GM19035 (cell line): ENCODE measurements at regions not wholly inside any gene's neighbourhood (a gene's known extent, or its start where the extent isn't known, plus 50 kb on each side); places are given as distances from the start of the nearest gene placed in this dataset.
A peak's percentile ranks its signal among the peaks of the same experiment; 100 is the strongest.

Experiments used
- ATAC-seq: cut with Tn5 transposase; IDR thresholded peaks from one replicate; pipeline ENCODE4 v1.9.1; 2021; ENCODE audit not compliant: unreplicated experiment

GRCh38 chr2:235244255-235245220 is 249.3 kb upstream of the AGAP1 start:
- no peak for ATAC-seq

- no peak for ATAC-seq
Observed at GRCh38 chr2:235247001-235247400, 246.8 kb upstream of the AGAP1 start.

DNA sequence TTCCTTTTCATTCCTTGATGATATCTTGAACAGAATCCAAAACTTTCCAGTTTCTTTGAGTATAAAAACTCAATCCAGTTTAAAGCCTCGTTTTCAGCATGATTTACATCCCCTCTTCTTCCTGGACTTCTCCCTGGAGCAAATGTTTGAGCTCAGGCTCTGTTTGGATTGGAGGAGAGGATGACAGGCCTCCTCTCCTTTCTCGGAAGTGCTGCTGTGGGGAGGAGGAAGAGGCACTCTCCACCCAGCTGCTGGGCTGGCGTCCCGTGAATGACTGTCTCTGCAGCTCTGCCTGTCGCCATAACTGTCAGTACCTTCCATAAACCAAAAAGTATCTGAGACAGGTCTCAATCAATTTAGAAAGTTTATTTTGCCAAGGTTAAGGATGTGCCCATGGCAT is 238.2 kb upstream of the AGAP1 start:
- no peak for ATAC-seq

- ATAC-seq, result no peak
Observed at GRCh38 chr2:235257590-235257989, 236.3 kb upstream of the AGAP1 start.

DNA sequence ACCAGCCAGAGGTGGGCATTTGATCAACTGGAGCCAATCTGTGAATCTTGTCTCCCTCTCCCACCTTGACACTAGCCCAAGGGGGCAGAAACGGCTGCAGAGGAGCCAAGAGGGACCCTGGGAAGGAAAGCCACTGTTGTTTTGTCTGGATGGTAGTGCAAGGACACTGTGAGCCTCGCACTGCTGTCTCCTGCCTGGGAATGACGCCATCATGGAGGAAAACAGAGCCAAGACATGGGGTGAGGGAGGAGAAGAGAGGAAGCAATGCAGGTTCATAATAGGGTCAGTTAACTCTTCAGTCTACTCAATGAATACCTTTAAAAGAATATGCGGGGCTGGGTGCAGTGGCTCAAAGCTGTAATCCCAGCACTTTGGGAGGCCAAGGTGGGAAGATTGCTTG is 231.1 kb upstream of the AGAP1 start:
- ATAC-seq, result no peak

- ATAC-seq, result no peak
Observed at GRCh38 chr2:235263205-235264120, 230.4 kb upstream of the AGAP1 start.

DNA sequence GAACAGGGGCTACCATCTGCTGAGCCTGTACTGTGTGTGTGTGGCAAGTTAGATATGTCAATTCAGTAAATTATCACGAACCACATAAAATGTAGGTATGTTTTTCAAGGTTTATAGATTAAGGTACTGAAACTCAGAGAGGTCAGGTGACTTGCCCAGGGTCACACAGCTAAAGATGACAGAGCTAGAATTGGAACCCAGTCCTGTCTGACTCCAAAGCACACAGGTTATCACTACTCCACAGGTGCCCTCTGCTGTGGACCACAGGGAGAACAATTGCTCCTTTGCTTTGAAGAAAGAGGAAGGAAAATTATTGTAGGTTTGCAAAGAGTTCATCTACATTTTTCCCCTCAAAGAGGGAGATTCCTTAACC is 229.7 kb upstream of the AGAP1 start:
- ATAC-seq, result no peak

- no peak for ATAC-seq
Observed at GRCh38 chr2:235264512-235264911, 229.3 kb upstream of the AGAP1 start.

DNA sequence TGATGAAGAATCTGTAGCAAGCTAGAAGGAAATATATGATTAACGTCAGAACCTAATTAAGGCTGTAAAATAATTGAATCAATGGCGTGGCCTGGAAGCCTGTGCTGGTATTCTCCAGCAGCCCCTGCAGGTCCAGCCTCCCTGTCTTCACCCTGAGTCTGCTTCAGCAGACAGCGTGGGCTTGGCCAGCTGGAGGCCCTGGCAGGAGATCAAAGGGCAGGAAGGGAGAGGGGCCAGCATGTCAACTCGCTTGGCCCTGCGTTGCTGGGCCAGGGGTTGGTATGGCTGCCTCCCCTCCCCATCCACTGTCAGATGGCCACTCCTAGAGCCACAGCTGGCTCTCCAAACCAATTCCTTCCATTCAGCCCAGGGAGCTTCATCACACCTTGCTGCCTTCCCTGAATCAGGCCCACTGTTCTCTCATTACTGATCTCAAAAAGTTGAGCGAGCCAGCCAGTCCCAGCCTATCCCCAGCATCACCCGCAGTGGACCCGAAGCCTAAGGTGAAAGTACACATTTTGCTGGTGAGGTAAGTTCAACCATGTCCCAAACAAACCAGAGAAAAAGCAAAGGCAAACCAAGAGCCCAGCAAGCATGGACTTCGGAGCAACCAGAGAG is 228.4 kb upstream of the AGAP1 start:
- no peak for ATAC-seq

GRCh38 chr2:235267251-235267650 is 226.6 kb upstream of the AGAP1 start:
- ATAC-seq, result no peak

GRCh38 chr2:235268535-235268934 is 225.3 kb upstream of the AGAP1 start:
- ATAC-seq, result no peak

DNA sequence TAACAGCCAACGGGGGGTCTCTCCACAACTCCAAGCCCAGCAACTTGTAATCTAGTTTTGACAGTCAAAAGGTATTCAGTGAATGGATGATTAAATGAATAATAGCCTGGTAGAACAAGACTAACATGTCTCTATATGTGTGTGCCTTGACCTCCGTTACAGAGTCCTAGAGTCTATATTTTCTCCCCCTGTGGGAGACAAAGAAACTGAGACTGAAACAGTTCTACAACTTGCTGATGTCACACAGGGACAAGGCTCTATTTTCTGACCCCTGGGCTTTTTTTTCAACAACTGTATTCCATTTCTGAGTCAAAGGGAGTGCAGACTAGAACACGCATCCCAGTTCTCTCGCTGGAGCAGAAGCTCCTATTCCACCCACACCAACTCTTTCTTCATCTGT is 223.6 kb upstream of the AGAP1 start:
- ATAC-seq, result no peak

GRCh38 chr2:235270956-235271355 is 222.9 kb upstream of the AGAP1 start:
- peak; percentile 88 for ATAC-seq

DNA sequence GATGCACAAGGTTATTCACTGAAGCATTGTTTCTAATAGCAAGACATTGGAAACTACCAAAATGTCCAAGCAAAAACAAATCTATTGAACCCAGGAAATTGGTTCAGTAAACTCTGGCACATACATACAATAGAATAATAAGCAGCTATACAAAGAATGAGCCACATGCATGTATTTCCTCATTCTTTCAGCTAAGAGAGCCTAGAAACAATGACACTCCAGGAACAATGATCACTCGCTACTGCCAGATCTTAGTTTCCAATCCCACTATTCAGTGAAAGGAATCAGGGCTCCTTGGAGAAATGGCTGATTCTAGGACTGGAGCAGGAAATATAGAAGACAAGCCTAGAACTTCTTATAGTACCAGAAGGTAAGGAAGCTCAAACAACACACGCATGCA is 221.9 kb upstream of the AGAP1 start:
- no peak for ATAC-seq

DNA sequence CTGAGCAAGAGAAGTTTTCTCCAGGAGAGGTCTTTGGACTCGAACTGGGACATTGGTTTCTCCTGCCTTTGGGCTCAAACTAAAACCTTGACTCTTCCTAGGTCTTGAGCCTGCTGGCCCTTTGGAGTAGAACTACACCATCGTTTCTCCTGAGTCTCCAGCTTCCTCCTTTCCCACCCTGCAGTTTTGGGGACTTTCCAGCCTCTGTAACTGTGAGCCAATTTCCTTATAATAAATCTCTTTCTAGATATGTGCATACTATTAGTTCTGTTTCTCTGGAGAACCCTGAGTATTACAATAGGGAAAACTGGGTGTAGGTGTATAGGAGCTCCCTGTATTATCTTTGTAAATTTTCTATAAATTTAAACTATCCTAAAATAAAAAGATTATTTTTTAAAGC is 219.8 kb upstream of the AGAP1 start:
- ATAC-seq, result no peak

DNA sequence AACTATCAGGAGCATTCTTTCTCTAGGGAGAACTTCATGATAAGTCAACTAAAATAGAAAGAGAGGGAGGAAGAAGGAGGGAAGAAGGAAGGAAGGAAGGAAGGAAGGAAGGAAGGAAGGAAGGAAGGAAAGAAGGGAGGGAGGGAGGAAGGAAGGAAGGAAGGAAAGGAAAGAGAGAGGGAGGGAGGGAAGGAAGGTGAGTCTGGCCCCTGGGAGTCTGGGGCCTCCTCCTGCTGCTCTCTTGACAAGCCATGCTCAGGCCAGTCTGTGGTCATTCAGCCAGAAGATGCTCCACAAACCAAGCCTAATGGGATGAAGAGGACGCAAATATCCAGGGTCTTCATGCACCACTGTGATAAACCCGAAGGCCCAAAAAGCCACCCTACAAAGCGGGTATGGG is 216.4 kb upstream of the AGAP1 start:
- no peak for ATAC-seq

- ATAC-seq, result no peak
Observed at GRCh38 chr2:235278771-235279355, 215.0 kb upstream of the AGAP1 start.

- no peak for ATAC-seq
Observed at GRCh38 chr2:235279965-235280364, 213.9 kb upstream of the AGAP1 start.

DNA sequence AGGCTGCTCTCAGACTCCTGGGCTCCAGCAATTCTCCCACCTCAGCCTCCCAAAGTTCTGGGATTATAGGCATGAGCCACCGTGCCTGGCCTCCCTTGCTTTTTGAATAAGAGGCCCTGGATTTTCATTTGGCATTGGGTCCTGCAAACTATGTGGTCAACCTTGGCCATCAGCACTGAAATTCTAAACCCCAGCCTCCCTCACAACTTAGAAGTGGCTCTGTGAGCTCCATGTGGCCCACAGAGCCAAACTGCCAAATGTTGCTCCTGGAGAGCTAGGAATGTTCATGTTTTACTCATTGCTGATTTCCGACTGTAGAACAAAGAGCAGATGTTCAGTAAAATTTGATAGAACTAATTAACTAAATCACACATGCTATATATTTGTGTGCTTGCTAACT is 210.6 kb upstream of the AGAP1 start:
- ATAC-seq, result no peak

GRCh38 chr2:235286622-235287374 is 207.0 kb upstream of the AGAP1 start:
- ATAC-seq, result no peak
